ENCODE measurements at regions not wholly inside any gene's neighbourhood (a gene's known extent, or its start where the extent isn't known, plus 50 kb on each side); places are given as distances from the start of the nearest gene placed in this dataset.

DNA sequence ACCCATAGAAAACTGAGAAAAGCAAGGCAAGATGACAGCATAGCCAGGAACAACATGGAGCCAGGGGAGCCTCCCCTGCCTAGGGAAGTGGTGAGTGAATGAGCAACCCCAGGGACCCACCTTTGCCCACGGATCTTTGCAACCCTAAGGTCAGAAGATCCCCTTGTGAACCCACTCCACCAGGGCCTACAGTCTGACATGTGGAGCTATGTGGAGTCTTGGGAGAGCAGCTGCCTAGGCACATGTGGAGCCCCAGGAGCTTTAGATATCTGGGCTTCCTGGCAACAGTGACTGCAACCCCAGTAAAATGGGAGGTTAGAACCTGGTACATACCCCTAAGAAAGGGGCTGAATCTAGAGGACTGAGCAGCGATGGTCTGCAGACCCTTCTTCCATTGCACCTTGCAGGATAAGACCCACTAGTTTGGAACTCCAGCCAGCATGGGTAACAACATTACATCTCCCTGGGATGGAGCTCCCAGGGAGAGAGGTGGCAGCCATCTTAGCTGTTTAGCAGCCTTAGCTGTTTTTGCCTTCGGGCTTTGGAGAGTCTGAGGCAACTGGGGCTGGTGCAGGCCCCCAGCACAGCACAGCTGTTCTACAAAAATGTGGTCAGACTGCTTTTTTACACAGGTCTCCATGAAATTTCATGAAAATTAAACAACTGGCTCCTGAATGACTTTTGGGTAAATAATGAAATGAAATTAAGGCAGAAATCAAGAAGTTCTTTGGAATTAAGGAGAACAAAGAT is 104.7 kb upstream of the TRIM2 start:
- TF ChIP-seq, protein P1, sequence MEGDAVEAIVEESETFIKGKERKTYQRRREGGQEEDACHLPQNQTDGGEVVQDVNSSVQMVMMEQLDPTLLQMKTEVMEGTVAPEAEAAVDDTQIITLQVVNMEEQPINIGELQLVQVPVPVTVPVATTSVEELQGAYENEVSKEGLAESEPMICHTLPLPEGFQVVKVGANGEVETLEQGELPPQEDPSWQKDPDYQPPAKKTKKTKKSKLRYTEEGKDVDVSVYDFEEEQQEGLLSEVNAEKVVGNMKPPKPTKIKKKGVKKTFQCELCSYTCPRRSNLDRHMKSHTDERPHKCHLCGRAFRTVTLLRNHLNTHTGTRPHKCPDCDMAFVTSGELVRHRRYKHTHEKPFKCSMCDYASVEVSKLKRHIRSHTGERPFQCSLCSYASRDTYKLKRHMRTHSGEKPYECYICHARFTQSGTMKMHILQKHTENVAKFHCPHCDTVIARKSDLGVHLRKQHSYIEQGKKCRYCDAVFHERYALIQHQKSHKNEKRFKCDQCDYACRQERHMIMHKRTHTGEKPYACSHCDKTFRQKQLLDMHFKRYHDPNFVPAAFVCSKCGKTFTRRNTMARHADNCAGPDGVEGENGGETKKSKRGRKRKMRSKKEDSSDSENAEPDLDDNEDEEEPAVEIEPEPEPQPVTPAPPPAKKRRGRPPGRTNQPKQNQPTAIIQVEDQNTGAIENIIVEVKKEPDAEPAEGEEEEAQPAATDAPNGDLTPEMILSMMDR (IDR thresholded peaks at IDR 0.05), result no peak
- no peak for TF ChIP-seq EP300 (IDR thresholded peaks at IDR 0.05)
- TF ChIP-seq POLR2A (IDR thresholded peaks at IDR 0.05; ENCODE audit: low read depth), result no peak
- no peak for TF ChIP-seq POLR2AphosphoS5 (IDR thresholded peaks at IDR 0.05)

Data from esophagus muscularis mucosa (tissue), 4 donors.